Esophagus muscularis mucosa (tissue), 4 donors: ENCODE measurements at regions not wholly inside any gene's neighbourhood (a gene's known extent, or its start where the extent isn't known, plus 50 kb on each side); places are given as distances from the start of the nearest gene placed in this dataset.

Source experiments
- CTCF ChIP-seq, 3 experiments: fragments of 200-600 bp in 2 of 3; fragments of 450-650 bp in 1 of 3; sonication (generic) in 2 of 3; IDR thresholded peaks; one replicate each; pipeline ENCODE4 v1.5.1; 2017 to 2019; ENCODE audit warnings: antibody characterized with exemption in 3 of 3, mild to moderate bottlenecking in 2 of 3, moderate library complexity in 1 of 3
- EP300 ChIP-seq: sonication (generic); formaldehyde crosslinking; IDR thresholded peaks from one replicate; pipeline ENCODE4 v1.6.1; 2017; ENCODE audit warnings: antibody characterized with exemption
- POLR2AphosphoS5 ChIP-seq, 2 donors: sonication (generic); formaldehyde crosslinking; IDR thresholded peaks; one replicate each; pipeline ENCODE4 v1.6.1; 2017; ENCODE audit warnings: antibody characterized with exemption in 2 of 2

GRCh38 chr11:79742176-79742575, 301.3 kb upstream of the TENM4 start:
- TF ChIP-seq CTCF (IDR thresholded peaks at IDR 0.05) (no peak), POLR2AphosphoS5 (IDR thresholded peaks at IDR 0.05) (no peak), EP300 (no peak)
